Psoas muscle (tissue), 7 donors: ENCODE measurements at regions not wholly inside any gene's neighbourhood (a gene's known extent, or its start where the extent isn't known, plus 50 kb on each side); places are given as distances from the start of the nearest gene placed in this dataset.

ENCODE experiments used
- ATAC-seq, 4 donors: fragments of 200-7000 bp; cut with Tn5 transposase; one replicate each; pipeline ENCODE4 v1.9.1; 2020; ENCODE audit warnings: moderate library complexity in 3 of 4, mild to moderate bottlenecking in 2 of 4
- DNase-seq, 2 donors: peaks; one replicate each; pipeline ENCODE4 v3.0.0-alpha.2; 2020
- H3K27ac ChIP-seq: fragments of 200-600 bp; one replicate; pipeline ENCODE4 v1.8.0; 2022
- H3K27me3 ChIP-seq, 3 donors: fragments of 200-600 bp in 1 of 3; one replicate each; pipeline versions ENCODE4 v1.6.1 to v1.8.0; 2013 to 2022; ENCODE audit warnings: low read length in 2 of 3, mild to moderate bottlenecking in 2 of 3, moderate library complexity in 1 of 3; ENCODE audit not compliant: insufficient read depth in 3 of 3
- H3K36me3 ChIP-seq, 2 donors: fragments of 200-600 bp in 1 of 2; one replicate each; pipeline versions ENCODE4 v1.6.1 to v1.8.0; 2013 to 2022; ENCODE audit warnings: low read depth in 1 of 2, mild to moderate bottlenecking in 1 of 2, moderate library complexity in 1 of 2; ENCODE audit not compliant: insufficient read depth in 1 of 2
- H3K4me1 ChIP-seq: fragments of 200-600 bp; one replicate; pipeline ENCODE4 v1.8.0; 2022
- H3K4me3 ChIP-seq: fragments of 200-600 bp; one replicate; pipeline ENCODE4 v1.8.0; 2022; ENCODE audit warnings: mild to moderate bottlenecking
- H3K9me3 ChIP-seq: fragments of 200-600 bp; one replicate; pipeline ENCODE4 v1.8.0; 2022
- WGBS, 3 donors: extraction: QIAGEN DNeasy Blood & Tissue Kit; methylation state at CpG; one replicate each; pipeline versions ENCODE4 v1.1.6 to v1.1.7; 2013; 5-methylcytosine and 5-hydroxymethylcytosine counted together
- intact Hi-C, 2 donors: fragments of 100-400 bp; cut with DNase I; formaldehyde crosslinking; loops; one replicate each; pipeline versions ENCODE4 v1.11.0 to v1.14.2; 2022
- TF ChIP-seq, protein P1 (sequence below): fragments of 200-600 bp; IDR thresholded peaks from one replicate; pipeline ENCODE4 v1.8.0; 2022; ENCODE audit warnings: antibody characterized with exemption
- donor health status: healthy with polysubstance abuse.
- donor health status: DM: no; HTN: no; CAD: no; lungs with moderate emphysema.
- donor health status: Bipolar disorder and iron deficiency.
- donor health status: healthy.
- donor health status: DM: yes; HTN: yes; CAD: no.
- donor health status: DM: no; HTN: no; CAD: no.
- donor health status: DM: yes; HTN: yes; CAD: no.

GRCh38 chr10:83427101-83427500, 712.2 kb upstream of the GHITM start:
- no peaks in the 10 kb centered on the region for H3K36me3 ChIP-seq
- ATAC-seq: no peak
- 58 to 66% (median 60%) methylated on average over 4 of the region's 4 CpGs for WGBS, 3 donors
- intact Hi-C loops: no loop called here
- TF ChIP-seq, protein P1, sequence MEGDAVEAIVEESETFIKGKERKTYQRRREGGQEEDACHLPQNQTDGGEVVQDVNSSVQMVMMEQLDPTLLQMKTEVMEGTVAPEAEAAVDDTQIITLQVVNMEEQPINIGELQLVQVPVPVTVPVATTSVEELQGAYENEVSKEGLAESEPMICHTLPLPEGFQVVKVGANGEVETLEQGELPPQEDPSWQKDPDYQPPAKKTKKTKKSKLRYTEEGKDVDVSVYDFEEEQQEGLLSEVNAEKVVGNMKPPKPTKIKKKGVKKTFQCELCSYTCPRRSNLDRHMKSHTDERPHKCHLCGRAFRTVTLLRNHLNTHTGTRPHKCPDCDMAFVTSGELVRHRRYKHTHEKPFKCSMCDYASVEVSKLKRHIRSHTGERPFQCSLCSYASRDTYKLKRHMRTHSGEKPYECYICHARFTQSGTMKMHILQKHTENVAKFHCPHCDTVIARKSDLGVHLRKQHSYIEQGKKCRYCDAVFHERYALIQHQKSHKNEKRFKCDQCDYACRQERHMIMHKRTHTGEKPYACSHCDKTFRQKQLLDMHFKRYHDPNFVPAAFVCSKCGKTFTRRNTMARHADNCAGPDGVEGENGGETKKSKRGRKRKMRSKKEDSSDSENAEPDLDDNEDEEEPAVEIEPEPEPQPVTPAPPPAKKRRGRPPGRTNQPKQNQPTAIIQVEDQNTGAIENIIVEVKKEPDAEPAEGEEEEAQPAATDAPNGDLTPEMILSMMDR: no peak
- H3K27me3 ChIP-seq: no peaks in the 10 kb centered on the region
- H3K4me1 ChIP-seq: no peaks in the 10 kb centered on the region
- H3K27ac ChIP-seq: no peak overlapping the region
- H3K9me3 ChIP-seq: no peaks in the 10 kb centered on the region
- no peak overlapping the region for H3K4me3 ChIP-seq
- DNase-seq: no peak

- TF ChIP-seq, protein P1: no peak
- H3K36me3 ChIP-seq: no peaks in the 10 kb centered on the region
- ATAC-seq: no peak
- H3K27me3 ChIP-seq: no peaks in the 10 kb centered on the region
- DNase-seq: no peak
- H3K27ac ChIP-seq: no peak overlapping the region
- 80 to 84% (median 81%) methylated on average over 8 of the region's 8 CpGs for WGBS, 3 donors
- intact Hi-C loops: no loop called here
- no peaks in the 10 kb centered on the region for H3K4me1 ChIP-seq
- no peak overlapping the region for H3K4me3 ChIP-seq
- H3K9me3 ChIP-seq: no peaks in the 10 kb centered on the region
Observed at GRCh38 chr10:83432261-83433045, 706.9 kb upstream of the GHITM start.

- DNase-seq (no peak), ATAC-seq (no peak)
- intact Hi-C loops: no loop called here
- Histone ChIP-seq H3K27ac (no peak overlapping the region), H3K4me3 (no peak overlapping the region), H3K4me1 (no peaks in the 10 kb centered on the region), H3K9me3 (no peaks in the 10 kb centered on the region), H3K36me3 (no peaks in the 10 kb centered on the region), H3K27me3 (no peaks in the 10 kb centered on the region)
- TF ChIP-seq, protein P1: no peak
- 93 to 97% (median 95%) methylated on average over 4 of the region's 4 CpGs for WGBS, 3 donors
Observed at GRCh38 chr10:83433705-83434104, 705.6 kb upstream of the GHITM start.

- no peaks in the 10 kb centered on the region for H3K27me3 ChIP-seq
- intact Hi-C loops: no loop called here
- H3K4me3 ChIP-seq: no peak overlapping the region
- no peaks in the 10 kb centered on the region for H3K9me3 ChIP-seq
- no peaks in the 10 kb centered on the region for H3K4me1 ChIP-seq
- no peak for ATAC-seq
- TF ChIP-seq, protein P1: no peak
- 98 to 100% (median 100%) methylated on average over 1 of the region's 1 CpG for WGBS, 3 donors
- no peaks in the 10 kb centered on the region for H3K36me3 ChIP-seq
- H3K27ac ChIP-seq: no peak overlapping the region
- DNase-seq: no peak
Observed at GRCh38 chr10:83448013-83448412, 691.3 kb upstream of the GHITM start.

DNA sequence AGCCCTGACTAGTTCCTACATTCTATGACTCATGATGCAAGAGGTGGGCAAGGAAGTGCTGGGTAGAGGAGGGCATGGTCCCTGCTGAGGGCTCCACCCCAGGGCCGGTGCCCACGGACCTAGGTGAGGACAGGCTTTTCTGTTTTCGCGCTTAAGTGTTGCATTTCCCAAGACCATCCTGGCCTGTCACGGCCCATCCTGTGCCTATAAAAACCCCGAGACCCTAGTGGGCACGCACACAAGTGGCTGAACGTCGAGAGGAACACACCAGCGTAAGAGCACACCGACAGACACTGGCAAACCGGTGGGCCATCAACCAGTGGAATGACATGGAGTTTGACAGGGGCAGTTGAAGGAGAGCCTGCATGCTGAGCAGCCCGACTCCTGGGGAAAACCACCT, 680.7 kb upstream of the GHITM start:
- intact Hi-C loops: no loop called here
- H3K4me3 ChIP-seq: no peak overlapping the region
- ATAC-seq (no peak), DNase-seq (no peak)
- TF ChIP-seq, protein P1: no peak
- H3K36me3 ChIP-seq: no peaks in the 10 kb centered on the region
- no peak overlapping the region for H3K27ac ChIP-seq
- no peaks in the 10 kb centered on the region for H3K4me1 ChIP-seq
- WGBS, 3 donors: 85 to 96% (median 93%) methylated on average over 13 of the region's 13 CpGs
- no peaks in the 10 kb centered on the region for H3K9me3 ChIP-seq
- H3K27me3 ChIP-seq: no peaks in the 10 kb centered on the region
